Skeletal muscle tissue (tissue), 3 donors: ENCODE measurements at regions not wholly inside any gene's neighbourhood (a gene's known extent, or its start where the extent isn't known, plus 50 kb on each side); places are given as distances from the start of the nearest gene placed in this dataset.

Experiments
- H3K27ac ChIP-seq: one replicate; pipeline ENCODE4 v1.7.0; 2013; ENCODE audit warnings: mild to moderate bottlenecking, low read depth, low read length, inconsistent platforms
- H3K27me3 ChIP-seq, 3 donors: one replicate each; pipeline ENCODE4 v1.7.0; 2013; ENCODE audit warnings: low read length in 3 of 3; ENCODE audit not compliant: control insufficient read depth in 3 of 3, insufficient read depth in 3 of 3
- H3K36me3 ChIP-seq, 3 donors: one replicate each; pipeline ENCODE4 v1.7.0; 2013; ENCODE audit warnings: low read length in 3 of 3; ENCODE audit not compliant: control insufficient read depth in 3 of 3, insufficient read depth in 3 of 3
- H3K4me1 ChIP-seq, 3 donors: one replicate each; pipeline ENCODE4 v1.7.0; 2013; ENCODE audit warnings: low read length in 3 of 3, mild to moderate bottlenecking in 3 of 3; ENCODE audit not compliant: control insufficient read depth in 3 of 3, insufficient read depth in 3 of 3
- H3K4me3 ChIP-seq, 3 donors: one replicate each; pipeline ENCODE4 v1.7.0; 2013; ENCODE audit warnings: low read length in 3 of 3
- H3K9ac ChIP-seq, 3 donors: one replicate each; pipeline ENCODE4 v1.7.0; 2013; ENCODE audit warnings: low read length in 3 of 3, mild to moderate bottlenecking in 3 of 3, moderate library complexity in 2 of 3, low read depth in 1 of 3
- H3K9me3 ChIP-seq, 3 donors: one replicate each; pipeline ENCODE4 v1.7.0; 2013; ENCODE audit warnings: low read length in 3 of 3; ENCODE audit not compliant: control insufficient read depth in 3 of 3
- donor health status: Osteomylitis.

DNA sequence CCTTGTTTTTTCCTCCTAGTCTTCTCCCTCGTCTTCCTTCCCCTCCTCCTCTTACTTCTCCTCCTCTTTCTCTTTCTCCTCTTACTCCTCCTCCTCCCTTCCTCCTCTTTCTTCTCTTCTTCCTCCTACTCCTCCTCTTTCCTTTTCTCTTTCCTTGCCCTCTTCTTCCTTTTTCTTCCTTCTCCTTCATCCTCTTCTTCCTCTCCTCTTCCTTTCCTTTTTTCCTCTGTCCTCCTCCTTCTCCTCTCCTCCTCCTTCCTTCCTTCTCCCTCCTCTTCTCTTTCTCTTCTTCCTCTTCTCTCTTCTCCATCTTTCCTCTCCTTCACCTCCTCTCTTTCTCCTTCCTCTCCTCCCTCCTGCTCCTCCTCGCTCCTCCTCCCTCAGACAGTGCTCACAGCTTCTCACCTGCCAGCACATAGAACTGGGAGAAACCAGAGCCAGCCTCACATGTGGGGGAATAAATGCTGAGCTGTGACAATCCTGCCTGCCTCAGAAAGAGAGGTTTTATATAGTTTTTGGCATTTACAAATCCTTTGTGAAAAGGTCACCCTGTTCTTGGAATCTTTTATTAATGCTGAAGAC, 84.3 kb upstream of the NLRP1 start:
- H3K4me1 ChIP-seq, result peaks cover 5 to 7% (median 6%) of the 10 kb centered on the region in 3 donors
- no peak overlapping the region for H3K4me3 ChIP-seq
- peaks cover 13 to 47% (median 32%) of the 10 kb centered on the region in 3 donors for H3K27me3 ChIP-seq
- no peak overlapping the region for H3K27ac ChIP-seq
- no peaks in the 10 kb centered on the region for H3K36me3 ChIP-seq
- H3K9ac ChIP-seq, result no peak overlapping the region
- no peaks in the 10 kb centered on the region for H3K9me3 ChIP-seq

DNA sequence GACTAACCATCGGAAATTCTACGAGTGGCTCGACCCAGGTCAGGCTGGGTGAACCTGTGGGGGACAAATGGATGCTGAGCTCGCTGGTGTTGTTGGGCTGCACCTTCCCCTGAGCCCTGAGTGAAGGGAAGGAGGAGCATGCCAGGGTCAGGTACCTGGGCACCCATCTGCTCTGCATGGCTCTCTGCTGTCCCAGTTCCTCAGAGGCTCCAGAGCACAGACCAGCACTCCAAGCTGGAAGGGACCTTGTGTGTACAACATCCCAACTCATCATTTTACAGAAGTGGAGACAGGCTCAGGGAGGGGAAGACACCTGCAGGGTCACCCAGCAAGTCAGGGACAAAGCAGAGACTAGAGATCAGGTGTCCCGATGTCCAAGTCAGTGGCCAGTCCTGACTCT, 84.9 kb upstream of the NLRP1 start:
- no peaks in the 10 kb centered on the region for H3K9me3 ChIP-seq
- H3K4me1 ChIP-seq, result peaks cover 5 to 7% (median 6%) of the 10 kb centered on the region in 3 donors
- H3K4me3 ChIP-seq, result no peak overlapping the region
- H3K9ac ChIP-seq, result no peak overlapping the region
- H3K27me3 ChIP-seq, result peaks cover 13 to 45% (median 32%) of the 10 kb centered on the region in 3 donors
- no peaks in the 10 kb centered on the region for H3K36me3 ChIP-seq
- no peak overlapping the region for H3K27ac ChIP-seq

DNA sequence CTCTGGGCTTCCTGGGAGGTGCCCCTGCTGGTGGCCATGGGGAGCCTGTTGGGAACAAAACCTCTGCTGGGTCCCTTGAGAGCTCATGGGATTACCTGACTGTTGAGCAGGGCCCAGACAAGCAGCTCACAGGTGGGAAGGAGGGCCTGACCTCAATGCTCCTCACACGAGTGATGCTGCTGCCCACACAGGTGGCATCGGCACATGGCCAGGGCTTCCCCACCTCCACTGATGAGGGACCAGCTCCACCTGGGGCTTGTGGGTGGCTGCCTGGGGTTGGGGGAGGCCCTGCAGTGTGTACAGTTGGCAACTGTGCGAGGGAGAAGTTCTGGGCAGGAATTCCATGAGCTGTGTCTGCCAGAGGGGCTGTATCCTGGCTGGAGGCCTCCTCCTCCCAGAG, 87.8 kb upstream of the NLRP1 start:
- H3K4me1 ChIP-seq, result no peaks in the 10 kb centered on the region
- no peak overlapping the region for H3K9ac ChIP-seq
- H3K27ac ChIP-seq, result no peak overlapping the region
- H3K36me3 ChIP-seq, result no peaks in the 10 kb centered on the region
- H3K4me3 ChIP-seq, result no peak overlapping the region
- H3K9me3 ChIP-seq, result no peaks in the 10 kb centered on the region
- peaks cover 13 to 39% (median 34%) of the 10 kb centered on the region in 3 donors for H3K27me3 ChIP-seq

GRCh38 chr17:5672815-5673430, 88.6 kb upstream of the NLRP1 start:
- Histone ChIP-seq H3K4me1 (no peaks in the 10 kb centered on the region), H3K9ac (no peak overlapping the region), H3K27me3 (peaks cover 10 to 32% (median 26%) of the 10 kb centered on the region in 3 donors), H3K36me3 (no peaks in the 10 kb centered on the region), H3K9me3 (no peaks in the 10 kb centered on the region), H3K4me3 (no peak overlapping the region), H3K27ac (no peak overlapping the region)

GRCh38 chr17:5675625-5676421, 91.5 kb upstream of the NLRP1 start:
- Histone ChIP-seq H3K9ac (no peak overlapping the region), H3K36me3 (no peaks in the 10 kb centered on the region), H3K9me3 (no peaks in the 10 kb centered on the region), H3K27ac (no peak overlapping the region), H3K27me3 (peaks cover 3 to 14% (median 10%) of the 10 kb centered on the region in 3 donors), H3K4me3 (no peak overlapping the region), H3K4me1 (no peaks in the 10 kb centered on the region)

- no peaks in the 10 kb centered on the region for H3K9me3 ChIP-seq
- no peak overlapping the region for H3K9ac ChIP-seq
- no peak overlapping the region for H3K27ac ChIP-seq
- no peak overlapping the region for H3K4me3 ChIP-seq
- no peaks in the 10 kb centered on the region for H3K36me3 ChIP-seq
- peaks cover 3 to 14% (median 13%) of the 10 kb centered on the region in 3 donors for H3K27me3 ChIP-seq
- H3K4me1 ChIP-seq, result no peaks in the 10 kb centered on the region
Observed at GRCh38 chr17:5677620-5678019, 93.3 kb upstream of the NLRP1 start.

- no peak overlapping the region for H3K4me3 ChIP-seq
- H3K9me3 ChIP-seq, result no peaks in the 10 kb centered on the region
- H3K27ac ChIP-seq, result no peak overlapping the region
- no peaks in the 10 kb centered on the region for H3K36me3 ChIP-seq
- no peaks in the 10 kb centered on the region for H3K4me1 ChIP-seq
- H3K9ac ChIP-seq, result no peak overlapping the region
- peaks cover 3 to 17% (median 12%) of the 10 kb centered on the region in 3 donors for H3K27me3 ChIP-seq
Observed at GRCh38 chr17:5678171-5678570, 93.9 kb upstream of the NLRP1 start.

DNA sequence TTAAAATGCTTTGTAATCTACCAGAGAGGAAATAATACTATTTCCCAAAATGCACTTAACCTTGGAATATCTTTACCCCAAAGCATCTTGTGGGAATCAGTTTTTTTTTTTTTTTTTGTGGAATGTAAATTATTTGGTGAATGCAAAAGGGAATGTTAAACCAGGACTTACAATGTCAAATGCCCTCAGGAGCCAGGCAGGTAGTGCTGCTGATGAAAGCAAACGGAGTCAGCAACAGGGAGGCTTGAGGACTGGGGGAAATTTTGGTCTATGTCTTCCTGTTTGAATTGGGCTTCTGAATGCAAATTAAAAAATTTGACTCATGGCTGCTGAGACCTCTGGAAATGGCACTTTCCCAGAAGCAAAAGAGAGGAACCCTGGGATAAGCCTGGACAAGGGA, 96.5 kb upstream of the NLRP1 start:
- Histone ChIP-seq H3K9ac (no peak overlapping the region), H3K27ac (no peak overlapping the region), H3K36me3 (no peaks in the 10 kb centered on the region), H3K9me3 (peaks cover 0 to 5% (median 0%) of the 10 kb centered on the region in 3 donors), H3K27me3 (peaks cover 3 to 22% (median 15%) of the 10 kb centered on the region in 3 donors), H3K4me1 (no peaks in the 10 kb centered on the region), H3K4me3 (no peak overlapping the region)

DNA sequence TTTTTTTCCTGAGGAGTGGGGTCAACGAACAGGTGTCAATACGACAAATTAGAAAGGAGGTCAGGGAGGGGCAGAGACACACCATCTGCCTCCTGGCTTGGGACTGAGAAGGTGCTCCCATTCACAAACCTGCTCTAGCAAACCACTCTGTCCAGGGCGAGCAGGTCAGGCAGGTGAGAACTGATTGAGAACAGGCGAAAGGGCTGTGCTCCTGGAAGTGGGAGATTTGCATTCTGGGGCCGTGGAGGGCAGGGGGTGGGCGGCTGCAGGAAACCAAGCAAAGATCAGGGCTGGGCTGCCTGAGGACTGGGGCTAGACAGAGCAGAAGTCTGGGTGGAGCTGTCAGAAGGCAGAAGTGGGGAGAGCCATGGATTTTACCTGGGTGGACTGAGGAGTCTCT, 98.9 kb upstream of the NLRP1 start:
- Histone ChIP-seq H3K9ac (no peak overlapping the region), H3K27me3 (peaks cover 1 to 17% (median 12%) of the 10 kb centered on the region in 3 donors), H3K36me3 (no peaks in the 10 kb centered on the region), H3K4me1 (no peaks in the 10 kb centered on the region), H3K4me3 (no peak overlapping the region), H3K27ac (no peak overlapping the region), H3K9me3 (peaks cover 0 to 5% (median 0%) of the 10 kb centered on the region in 3 donors)

DNA sequence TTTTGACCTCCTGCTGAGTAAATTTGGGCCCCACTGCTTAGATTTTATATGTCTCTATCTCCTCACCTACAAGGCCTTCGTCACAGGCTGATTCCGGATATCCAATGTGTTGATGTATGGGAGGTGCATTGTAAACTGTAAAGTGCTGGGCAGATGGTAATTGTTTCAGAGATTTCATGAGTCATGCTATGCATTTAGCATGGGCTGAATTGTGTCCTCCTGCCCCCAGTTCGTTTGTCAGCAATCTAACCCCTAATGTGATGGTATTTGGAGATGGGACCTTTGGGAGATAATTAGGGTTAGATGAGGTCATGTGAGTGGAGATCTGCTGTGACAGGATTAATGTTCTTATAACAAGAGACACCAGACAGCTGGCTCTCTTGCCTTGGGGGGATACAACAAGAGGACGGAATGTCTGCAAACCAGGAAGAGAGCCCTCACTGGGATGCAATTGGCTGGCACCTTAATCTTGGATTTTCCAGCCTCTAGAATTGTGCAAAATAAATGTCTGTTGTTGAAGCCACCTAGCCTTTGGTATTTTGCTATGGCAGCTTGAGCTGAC, 101.8 kb upstream of the NLRP1 start:
- peaks cover 0 to 11% (median 11%) of the 10 kb centered on the region in 3 donors for H3K27me3 ChIP-seq
- no peaks in the 10 kb centered on the region for H3K4me1 ChIP-seq
- no peak overlapping the region for H3K4me3 ChIP-seq
- H3K9ac ChIP-seq, result no peak overlapping the region
- peaks cover 0 to 5% (median 0%) of the 10 kb centered on the region in 3 donors for H3K9me3 ChIP-seq
- no peaks in the 10 kb centered on the region for H3K36me3 ChIP-seq
- no peak overlapping the region for H3K27ac ChIP-seq
